ENCODE measurements at regions not wholly inside any gene's neighbourhood (a gene's known extent, or its start where the extent isn't known, plus 50 kb on each side); places are given as distances from the start of the nearest gene placed in this dataset.
"Not testable (repeated sequence)": the region's sequence is repeated elsewhere in the genome, so short reads cannot be mapped to it uniquely, and the experiment has no call there.

- H4K20me1 ChIP-seq (ENCODE audit: insufficient read depth), result no peaks in the 10 kb centered on the region
- no peaks in the 10 kb centered on the region for H3K36me3 ChIP-seq (ENCODE audit: control insufficient read depth in 1 of 2, insufficient read depth in 2 of 2, low read length in 2 of 2)
- POLR2A ChIA-PET, result no interaction called here
- H2AFZ ChIP-seq (ENCODE audit: low read depth, low read length, poor library complexity, severe bottlenecking), result no peak overlapping the region
- H3K9ac ChIP-seq (ENCODE audit: low read length), result no peak overlapping the region
- H3K79me2 ChIP-seq (ENCODE audit: insufficient read depth, low read length), result no peaks in the 10 kb centered on the region
- H3K27me3 ChIP-seq (ENCODE audit: insufficient read depth, low read length), result no peaks in the 10 kb centered on the region
- no TSS peak for BruUV-seq (replicated peaks)
- no peak overlapping the region for H3K4me3 ChIP-seq (replicated peaks in 1 of 2; ENCODE audit: low read depth in 1 of 2, low read length in 2 of 2)
- H3K27ac ChIP-seq (ENCODE audit: low read depth, low read length), result no peak overlapping the region
- H3K4me2 ChIP-seq (ENCODE audit: low read length), result no peak overlapping the region
- no peaks in the 10 kb centered on the region for H3K4me1 ChIP-seq (ENCODE audit: control insufficient read depth in 1 of 2, insufficient read depth in 2 of 2, low read length in 2 of 2)
- TF ChIP-seq CTCF (IDR thresholded peaks at IDR 0.05 in 2 of 3, conservative IDR thresholded peaks at IDR 0.05 in 1 of 3; ENCODE audit: borderline replicate concordance in 1 of 3, insufficient read depth in 1 of 3, low read depth in 2 of 3, low read length in 2 of 3), result no peak
- TF ChIP-seq RAD21 (IDR thresholded peaks at IDR 0.05; ENCODE audit: low read depth), result no peak
- TF ChIP-seq JUND (IDR thresholded peaks at IDR 0.05), result no peak
- no peak for TF ChIP-seq EZH2 (IDR thresholded peaks at IDR 0.05)
- no peak for TF ChIP-seq YY1 (IDR thresholded peaks at IDR 0.05; ENCODE audit: extremely low read depth, insufficient replicate concordance, low read depth, low read length)
- TF ChIP-seq CEBPB (IDR thresholded peaks at IDR 0.05; ENCODE audit: low read depth), result no peak
- no peak for TF ChIP-seq CBX3 (IDR thresholded peaks at IDR 0.05; ENCODE audit: low read depth)
- TF ChIP-seq, protein P1, sequence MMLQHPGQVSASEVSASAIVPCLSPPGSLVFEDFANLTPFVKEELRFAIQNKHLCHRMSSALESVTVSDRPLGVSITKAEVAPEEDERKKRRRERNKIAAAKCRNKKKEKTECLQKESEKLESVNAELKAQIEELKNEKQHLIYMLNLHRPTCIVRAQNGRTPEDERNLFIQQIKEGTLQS (IDR thresholded peaks at IDR 0.05), result no peak
- TF ChIP-seq TCF7L2 (IDR thresholded peaks at IDR 0.05; ENCODE audit: borderline replicate concordance, extremely low read depth, insufficient read depth, insufficient read length), result no peak
- no peak for TF ChIP-seq ZFX (IDR thresholded peaks at IDR 0.05)
- TF ChIP-seq SRF (IDR thresholded peaks at IDR 0.05; ENCODE audit: low read depth), result no peak
- TF ChIP-seq FOSL1 (IDR thresholded peaks at IDR 0.05; ENCODE audit: low read depth), result no peak
- no peak for TF ChIP-seq REST (IDR thresholded peaks at IDR 0.05; ENCODE audit: low read depth)
- TF ChIP-seq POLR2A (IDR thresholded peaks at IDR 0.05; ENCODE audit: borderline replicate concordance, extremely low read depth, insufficient read depth, insufficient read length), result no peak
- no peak for TF ChIP-seq SP1 (IDR thresholded peaks at IDR 0.05; ENCODE audit: low read depth)
- no peak for TF ChIP-seq SIN3A (IDR thresholded peaks at IDR 0.05; ENCODE audit: low read depth)
- TF ChIP-seq, protein P2, sequence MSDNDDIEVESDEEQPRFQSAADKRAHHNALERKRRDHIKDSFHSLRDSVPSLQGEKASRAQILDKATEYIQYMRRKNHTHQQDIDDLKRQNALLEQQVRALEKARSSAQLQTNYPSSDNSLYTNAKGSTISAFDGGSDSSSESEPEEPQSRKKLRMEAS (IDR thresholded peaks at IDR 0.05), result no peak
- TF ChIP-seq EGR1 (IDR thresholded peaks at IDR 0.05; ENCODE audit: low read depth), result no peak
- no peak for TF ChIP-seq POLR2AphosphoS5 (IDR thresholded peaks at IDR 0.05; ENCODE audit: low read depth, low read length)
- intact Hi-C loops (cut with micrococcal nuclease), result no loop called here
- H3K9me2 ChIP-seq (ENCODE audit: insufficient read depth), result no peaks in the 10 kb centered on the region
- CTCF ChIA-PET, result no interaction called here
- ATAC-seq (no peak), DNase-seq (ENCODE audit: low read depth, low spot score) (no peak)
- 0 out of 4 replicates have a peak, but pooled peaks cover 0 to 3% of the 10 kb centered on the region in 2 experiments for H3K9me3 ChIP-seq (ENCODE audit: control insufficient read depth in 1 of 2, insufficient read depth in 1 of 2, low read depth in 1 of 2, low read length in 2 of 2)
- RAD21 ChIA-PET (ENCODE audit: low non-redundant PET in 1 of 2, low total read pairs in 2 of 2, uncharacterized antibody in 2 of 2, unreplicated experiment in 2 of 2), result no interaction called here
These were observed 288.2 kb downstream of the CEP170 start for GRCh38 chr1:242966892-242967291.

GRCh38 chr1:242959397-242959796 is 295.7 kb downstream of the CEP170 start:
- POLR2A ChIA-PET; H3K36me3 ChIP-seq (ENCODE audit: control insufficient read depth in 1 of 2, insufficient read depth in 2 of 2, low read length in 2 of 2); H3K27ac ChIP-seq (ENCODE audit: low read depth, low read length); H3K9me3 ChIP-seq (ENCODE audit: control insufficient read depth in 1 of 2, insufficient read depth in 1 of 2, low read depth in 1 of 2, low read length in 2 of 2); H2AFZ ChIP-seq (ENCODE audit: low read depth, low read length, poor library complexity, severe bottlenecking); H3K4me1 ChIP-seq (ENCODE audit: control insufficient read depth in 1 of 2, insufficient read depth in 2 of 2, low read length in 2 of 2); H3K4me3 ChIP-seq (replicated peaks in 1 of 2; ENCODE audit: low read depth in 1 of 2, low read length in 2 of 2); DNase-seq (ENCODE audit: low read depth, low spot score); ATAC-seq; H3K9me2 ChIP-seq (ENCODE audit: insufficient read depth); H3K4me2 ChIP-seq (ENCODE audit: low read length); BruUV-seq (replicated peaks); H3K79me2 ChIP-seq (ENCODE audit: insufficient read depth, low read length); H3K9ac ChIP-seq (ENCODE audit: low read length); CTCF ChIA-PET; H3K27me3 ChIP-seq (ENCODE audit: insufficient read depth, low read length); H4K20me1 ChIP-seq (ENCODE audit: insufficient read depth); RAD21 ChIA-PET (ENCODE audit: low non-redundant PET in 1 of 2, low total read pairs in 2 of 2, uncharacterized antibody in 2 of 2, unreplicated experiment in 2 of 2); intact Hi-C loops (cut with micrococcal nuclease): not testable (repeated sequence)
